Activated T-helper 2 cell treated with anti-CD3 and anti-CD28 coated beads, Interferon-gamma antibody, Interleukin-2, Interleukin-4, amounts not matched to agents 10 μg/mL and 5 μg/mL and 100 μg/mL, durations not matched to agents 14 hours and 24 hours and 36 hours (primary cell): ENCODE measurements at regions not wholly inside any gene's neighbourhood (a gene's known extent, or its start where the extent isn't known, plus 50 kb on each side); places are given as distances from the start of the nearest gene placed in this dataset.

Source experiments
- DNase-seq: peaks from one replicate; pipeline ENCODE4 v3.0.0; 2021; ENCODE audit warnings: low spot score
- H3K27ac Mint-ChIP-seq: one replicate; pipeline ENCODE4 v1.8.0; 2021; ENCODE audit warnings: mixed read lengths
- H3K27me3 Mint-ChIP-seq: one replicate; pipeline ENCODE4 v1.8.0; 2021; ENCODE audit warnings: low read depth, mixed read lengths
- H3K36me3 Mint-ChIP-seq: one replicate; pipeline ENCODE4 v1.8.0; 2021; ENCODE audit warnings: low read depth, mixed read lengths
- H3K4me1 Mint-ChIP-seq: one replicate; pipeline ENCODE4 v1.8.0; 2021; ENCODE audit warnings: low read depth, mixed read lengths
- H3K4me3 Mint-ChIP-seq: one replicate; pipeline ENCODE4 v1.8.0; 2021; ENCODE audit warnings: low read depth, mild to moderate bottlenecking, moderate library complexity, mixed read lengths
- H3K9me3 Mint-ChIP-seq: one replicate; pipeline ENCODE4 v1.8.0; 2021; ENCODE audit warnings: mixed read lengths
- intact Hi-C: fragments of 100-400 bp; cut with micrococcal nuclease; formaldehyde crosslinking; loops from one replicate; pipeline ENCODE4 v1.15.1; 2023

- Mint-ChIP-seq H3K4me3 (no peak overlapping the region), H3K4me1 (no peaks in the 10 kb centered on the region), H3K27ac (no peak overlapping the region), H3K36me3 (no peaks in the 10 kb centered on the region), H3K27me3 (no peaks in the 10 kb centered on the region), H3K9me3 (peaks cover 25% of the 10 kb centered on the region)
- intact Hi-C loops, result no loop called here
- no peak for DNase-seq
These were observed 361.9 kb upstream of the FSHR start for GRCh38 chr2:49515996-49516782.

- Mint-ChIP-seq H3K4me1 (no peaks in the 10 kb centered on the region), H3K9me3 (peaks cover 21% of the 10 kb centered on the region)
These were observed 359.9 kb upstream of the FSHR start for GRCh38 chr2:49514201-49514600.

GRCh38 chr2:49490710-49491109, 336.4 kb upstream of the FSHR start:
- DNase-seq, result no peak
- no peaks in the 10 kb centered on the region for H3K36me3 Mint-ChIP-seq
- H3K4me3 Mint-ChIP-seq, result no peak overlapping the region
- H3K27ac Mint-ChIP-seq, result no peak overlapping the region
- H3K9me3 Mint-ChIP-seq, result peaks cover 19% of the 10 kb centered on the region
- intact Hi-C loops, result no loop called here
- H3K27me3 Mint-ChIP-seq, result no peaks in the 10 kb centered on the region
- H3K4me1 Mint-ChIP-seq, result no peaks in the 10 kb centered on the region

More at GRCh38 chr2:49514201-49514600, 359.9 kb upstream of the FSHR start:
- no peaks in the 10 kb centered on the region for H3K36me3 Mint-ChIP-seq
- H3K27me3 Mint-ChIP-seq, result no peaks in the 10 kb centered on the region
- no peak overlapping the region for H3K27ac Mint-ChIP-seq
- DNase-seq, result no peak
- no peak overlapping the region for H3K4me3 Mint-ChIP-seq
- intact Hi-C loops, result no loop called here

GRCh38 chr2:49487139-49487538, 332.8 kb upstream of the FSHR start:
- Mint-ChIP-seq H3K9me3 (peaks cover 19% of the 10 kb centered on the region), H3K36me3 (no peaks in the 10 kb centered on the region), H3K27me3 (no peaks in the 10 kb centered on the region), H3K27ac (no peak overlapping the region), H3K4me3 (no peak overlapping the region), H3K4me1 (no peaks in the 10 kb centered on the region)
- intact Hi-C loops, result no loop called here
- no peak for DNase-seq

- no peak for DNase-seq
- no peaks in the 10 kb centered on the region for H3K4me1 Mint-ChIP-seq
- no peaks in the 10 kb centered on the region for H3K27me3 Mint-ChIP-seq
- peaks cover 19% of the 10 kb centered on the region for H3K9me3 Mint-ChIP-seq
- H3K27ac Mint-ChIP-seq, result no peak overlapping the region
- intact Hi-C loops, result no loop called here
- H3K36me3 Mint-ChIP-seq, result no peaks in the 10 kb centered on the region
- no peak overlapping the region for H3K4me3 Mint-ChIP-seq
These were observed 326.2 kb upstream of the FSHR start for GRCh38 chr2:49480520-49480919.

- Mint-ChIP-seq H3K27ac (no peak overlapping the region), H3K4me1 (no peaks in the 10 kb centered on the region), H3K4me3 (no peak overlapping the region), H3K27me3 (no peaks in the 10 kb centered on the region), H3K9me3 (peaks cover 26% of the 10 kb centered on the region), H3K36me3 (no peaks in the 10 kb centered on the region)
- DNase-seq, result no peak
- intact Hi-C loops, result no loop called here
These were observed 311.0 kb upstream of the FSHR start for GRCh38 chr2:49465157-49465831.

- Mint-ChIP-seq H3K4me3 (no peak overlapping the region), H3K27ac (no peak overlapping the region), H3K36me3 (no peaks in the 10 kb centered on the region), H3K27me3 (no peaks in the 10 kb centered on the region), H3K9me3 (peaks cover 3% of the 10 kb centered on the region), H3K4me1 (no peaks in the 10 kb centered on the region)
- intact Hi-C loops, result no loop called here
- DNase-seq, result no peak
These were observed 305.1 kb upstream of the FSHR start for GRCh38 chr2:49459314-49459993.

GRCh38 chr2:49444005-49444404, 289.7 kb upstream of the FSHR start:
- DNase-seq, result no peak
- Mint-ChIP-seq H3K4me3 (no peak overlapping the region), H3K4me1 (no peaks in the 10 kb centered on the region), H3K27ac (no peak overlapping the region), H3K27me3 (no peaks in the 10 kb centered on the region), H3K36me3 (no peaks in the 10 kb centered on the region), H3K9me3 (peaks cover 3% of the 10 kb centered on the region)
- intact Hi-C loops, result no loop called here

- intact Hi-C loops, result no loop called here
- H3K9me3 Mint-ChIP-seq, result peaks cover 24% of the 10 kb centered on the region
- H3K27me3 Mint-ChIP-seq, result no peaks in the 10 kb centered on the region
- no peak for DNase-seq
- no peak overlapping the region for H3K4me3 Mint-ChIP-seq
- H3K36me3 Mint-ChIP-seq, result no peaks in the 10 kb centered on the region
- H3K27ac Mint-ChIP-seq, result no peak overlapping the region
- H3K4me1 Mint-ChIP-seq, result no peaks in the 10 kb centered on the region
These were observed 272.7 kb upstream of the FSHR start for GRCh38 chr2:49426996-49427395.

- Mint-ChIP-seq H3K9me3 (no peaks in the 10 kb centered on the region), H3K27me3 (no peaks in the 10 kb centered on the region), H3K36me3 (no peaks in the 10 kb centered on the region), H3K4me3 (no peak overlapping the region), H3K27ac (no peak overlapping the region), H3K4me1 (no peaks in the 10 kb centered on the region)
- intact Hi-C loops, result no loop called here
- no peak for DNase-seq
These were observed 261.9 kb upstream of the FSHR start for GRCh38 chr2:49416252-49416651.

- Mint-ChIP-seq H3K4me1 (no peaks in the 10 kb centered on the region), H3K27ac (no peak overlapping the region), H3K4me3 (no peak overlapping the region), H3K27me3 (no peaks in the 10 kb centered on the region), H3K9me3 (peaks cover 30% of the 10 kb centered on the region), H3K36me3 (no peaks in the 10 kb centered on the region)
- intact Hi-C loops, result no loop called here
- no peak for DNase-seq
These were observed 249.8 kb upstream of the FSHR start for GRCh38 chr2:49404108-49404507.

- no peaks in the 10 kb centered on the region for H3K36me3 Mint-ChIP-seq
- H3K9me3 Mint-ChIP-seq, result peaks cover 29% of the 10 kb centered on the region
- no peak overlapping the region for H3K4me3 Mint-ChIP-seq
These were observed 249.3 kb upstream of the FSHR start for GRCh38 chr2:49403637-49404036.

GRCh38 chr2:49379406-49379805, 225.1 kb upstream of the FSHR start:
- intact Hi-C loops, result no loop called here
- Mint-ChIP-seq H3K27ac (no peak overlapping the region), H3K4me1 (no peaks in the 10 kb centered on the region), H3K4me3 (no peak overlapping the region), H3K27me3 (no peaks in the 10 kb centered on the region), H3K9me3 (peaks cover 19% of the 10 kb centered on the region), H3K36me3 (no peaks in the 10 kb centered on the region)
- no peak for DNase-seq

More at GRCh38 chr2:49403637-49404036, 249.3 kb upstream of the FSHR start:
- intact Hi-C loops, result no loop called here
- DNase-seq, result no peak
- Mint-ChIP-seq H3K4me1 (no peaks in the 10 kb centered on the region), H3K27me3 (no peaks in the 10 kb centered on the region), H3K27ac (no peak overlapping the region)
